H54 (cell line): ENCODE measurements at regions not wholly inside any gene's neighbourhood (a gene's known extent, or its start where the extent isn't known, plus 50 kb on each side); places are given as distances from the start of the nearest gene placed in this dataset.
A peak's percentile ranks its signal among the peaks of the same experiment; 100 is the strongest.

Experiments used
- DNase-seq: peaks from one replicate; pipeline ENCODE4 v3.0.0; 2011; ENCODE audit warnings: low spot score, mixed read lengths; ENCODE audit not compliant: insufficient read length
- FAIRE-seq: peaks from 3 replicates; lab custom pipeline; 2011; peaks lifted over from hg19 to GRCh38; lab: Jason Lieb, UNC
- POLR2A ChIP-seq: IDR thresholded peaks from 2 replicates; pipeline ENCODE4 v1.6.1; 2011; ENCODE audit warnings: low read depth, mild to moderate bottlenecking, low read length

GRCh38 chr1:58836408-58836807 lies 52.6 kb upstream of the JUN start:
- no peak for TF ChIP-seq POLR2A
- no peak for FAIRE-seq
- DNase-seq: no peak

GRCh38 chr1:58837886-58838285 lies 54.0 kb upstream of the JUN start:
- DNase-seq (no peak), FAIRE-seq (no peak)
- TF ChIP-seq POLR2A: no peak

GRCh38 chr1:58839147-58839795 lies 55.4 kb upstream of the JUN start:
- TF ChIP-seq POLR2A: no peak
- FAIRE-seq (no peak), DNase-seq (no peak)

- FAIRE-seq (no peak), DNase-seq (no peak)
- TF ChIP-seq POLR2A: no peak
These were observed 56.3 kb upstream of the JUN start for GRCh38 chr1:58839846-58840835.

GRCh38 chr1:58841455-58841854 lies 57.6 kb upstream of the JUN start:
- FAIRE-seq: no peak
- no peak for TF ChIP-seq POLR2A
- no peak for DNase-seq

GRCh38 chr1:58842941-58843340 lies 59.1 kb upstream of the JUN start:
- DNase-seq (no peak), FAIRE-seq (no peak)
- TF ChIP-seq POLR2A: no peak

- no peak for TF ChIP-seq POLR2A
- FAIRE-seq (no peak), DNase-seq (no peak)
These were observed 60.3 kb upstream of the JUN start for GRCh38 chr1:58844176-58844575.

- TF ChIP-seq POLR2A: no peak
- no peak for FAIRE-seq
- no peak for DNase-seq
These were observed 62.1 kb upstream of the JUN start for GRCh38 chr1:58845942-58846341.

- TF ChIP-seq POLR2A: no peak
- FAIRE-seq (peak; percentile 98), DNase-seq (peak; percentile 71)
These were observed 65.1 kb upstream of the JUN start for GRCh38 chr1:58848818-58849411.

GRCh38 chr1:58849551-58849950 lies 65.7 kb upstream of the JUN start:
- DNase-seq (no peak), FAIRE-seq (no peak)
- TF ChIP-seq POLR2A: no peak

GRCh38 chr1:58850636-58851035 lies 66.8 kb upstream of the JUN start:
- DNase-seq: no peak
- TF ChIP-seq POLR2A: no peak
- FAIRE-seq: no peak

- no peak for FAIRE-seq
- TF ChIP-seq POLR2A: no peak
- no peak for DNase-seq
These were observed 69.1 kb upstream of the JUN start for GRCh38 chr1:58852731-58853485.

- FAIRE-seq (no peak), DNase-seq (no peak)
- no peak for TF ChIP-seq POLR2A
These were observed 70.7 kb upstream of the JUN start for GRCh38 chr1:58854576-58854975.
